AG09309 (cell line): ENCODE measurements at regions not wholly inside any gene's neighbourhood (a gene's known extent, or its start where the extent isn't known, plus 50 kb on each side); places are given as distances from the start of the nearest gene placed in this dataset.

Experiments
- DNase-seq: peaks from one replicate; pipeline ENCODE4 v3.0.0-alpha.2; 2010; ENCODE audit warnings: low read depth
- H3K4me3 ChIP-seq: 2 replicates; pipeline ENCODE4 v1.5.1; 2011; ENCODE audit warnings: mild to moderate bottlenecking, low read depth, low read length, moderate library complexity; ENCODE audit not compliant: control insufficient read depth
- CTCF ChIP-seq: IDR thresholded peaks from 2 replicates; pipeline ENCODE4 v1.5.1; 2011; ENCODE audit warnings: mild to moderate bottlenecking, low read depth, low read length, inconsistent platforms; ENCODE audit not compliant: insufficient read depth, control insufficient read depth; ENCODE audit errors: missing control alignments

GRCh38 chr20:59399426-59400099 is 99.2 kb downstream of the EDN3 start:
- DNase-seq, result no peak
- no peak for TF ChIP-seq CTCF
- no peak overlapping the region for H3K4me3 ChIP-seq

- no peak for TF ChIP-seq CTCF
- no peak overlapping the region for H3K4me3 ChIP-seq
These were observed 100.3 kb downstream of the EDN3 start for GRCh38 chr20:59400708-59401107.

GRCh38 chr20:59402681-59403080 is 102.3 kb downstream of the EDN3 start:
- H3K4me3 ChIP-seq, result no peak overlapping the region
- no peak for DNase-seq

More at GRCh38 chr20:59400708-59401107, 100.3 kb downstream of the EDN3 start:
- DNase-seq, result no peak

GRCh38 chr20:59403261-59403961 is 103.0 kb downstream of the EDN3 start:
- H3K4me3 ChIP-seq, result no peak overlapping the region
- TF ChIP-seq CTCF, result peak; percentile 66
- no peak for DNase-seq

More at GRCh38 chr20:59402681-59403080, 102.3 kb downstream of the EDN3 start:
- TF ChIP-seq CTCF, result no peak

- no peak for DNase-seq
- TF ChIP-seq CTCF, result no peak
- H3K4me3 ChIP-seq, result no peak overlapping the region
These were observed 103.5 kb downstream of the EDN3 start for GRCh38 chr20:59403962-59404314.

GRCh38 chr20:59404749-59405148 is 104.3 kb downstream of the EDN3 start:
- no peak overlapping the region for H3K4me3 ChIP-seq
- TF ChIP-seq CTCF, result no peak
- DNase-seq, result no peak
